ENCODE measurements at regions not wholly inside any gene's neighbourhood (a gene's known extent, or its start where the extent isn't known, plus 50 kb on each side); places are given as distances from the start of the nearest gene placed in this dataset.

DNA sequence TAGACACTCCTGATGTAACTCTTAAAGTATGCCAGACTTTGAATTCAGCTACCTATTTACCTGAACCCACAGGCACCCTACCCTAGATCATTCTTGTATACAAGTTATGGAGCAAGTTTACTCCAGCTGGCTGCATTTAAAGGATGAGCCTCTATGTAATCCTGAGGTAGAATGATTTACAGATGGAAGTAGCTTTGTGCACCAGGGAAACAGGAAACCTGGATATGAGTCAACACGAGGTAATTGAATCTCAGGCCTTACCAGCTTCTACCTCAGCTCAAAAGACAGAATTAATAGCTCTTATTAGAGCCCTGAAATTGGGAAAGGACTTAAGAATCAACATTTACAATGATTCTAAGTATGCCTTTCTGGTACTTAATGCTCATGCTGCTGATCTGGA lies 119.8 kb downstream of the AGTR2 start:
- peak; percentile 53 for DNase-seq (ENCODE audit: low read depth)
- TF ChIP-seq, protein P1, sequence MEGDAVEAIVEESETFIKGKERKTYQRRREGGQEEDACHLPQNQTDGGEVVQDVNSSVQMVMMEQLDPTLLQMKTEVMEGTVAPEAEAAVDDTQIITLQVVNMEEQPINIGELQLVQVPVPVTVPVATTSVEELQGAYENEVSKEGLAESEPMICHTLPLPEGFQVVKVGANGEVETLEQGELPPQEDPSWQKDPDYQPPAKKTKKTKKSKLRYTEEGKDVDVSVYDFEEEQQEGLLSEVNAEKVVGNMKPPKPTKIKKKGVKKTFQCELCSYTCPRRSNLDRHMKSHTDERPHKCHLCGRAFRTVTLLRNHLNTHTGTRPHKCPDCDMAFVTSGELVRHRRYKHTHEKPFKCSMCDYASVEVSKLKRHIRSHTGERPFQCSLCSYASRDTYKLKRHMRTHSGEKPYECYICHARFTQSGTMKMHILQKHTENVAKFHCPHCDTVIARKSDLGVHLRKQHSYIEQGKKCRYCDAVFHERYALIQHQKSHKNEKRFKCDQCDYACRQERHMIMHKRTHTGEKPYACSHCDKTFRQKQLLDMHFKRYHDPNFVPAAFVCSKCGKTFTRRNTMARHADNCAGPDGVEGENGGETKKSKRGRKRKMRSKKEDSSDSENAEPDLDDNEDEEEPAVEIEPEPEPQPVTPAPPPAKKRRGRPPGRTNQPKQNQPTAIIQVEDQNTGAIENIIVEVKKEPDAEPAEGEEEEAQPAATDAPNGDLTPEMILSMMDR (IDR thresholded peaks at IDR 0.05; ENCODE audit: insufficient read depth, low read length, severe bottlenecking): no peak
- no peak for FAIRE-seq
- no peak overlapping the region for H3K4me3 ChIP-seq (ENCODE audit: low read depth, low read length)
- H3K36me3 ChIP-seq (ENCODE audit: control insufficient read depth, insufficient read depth, low read length): no peaks in the 10 kb centered on the region
- H3K27me3 ChIP-seq (ENCODE audit: control insufficient read depth, insufficient read depth, low read length): no peaks in the 10 kb centered on the region

DNA sequence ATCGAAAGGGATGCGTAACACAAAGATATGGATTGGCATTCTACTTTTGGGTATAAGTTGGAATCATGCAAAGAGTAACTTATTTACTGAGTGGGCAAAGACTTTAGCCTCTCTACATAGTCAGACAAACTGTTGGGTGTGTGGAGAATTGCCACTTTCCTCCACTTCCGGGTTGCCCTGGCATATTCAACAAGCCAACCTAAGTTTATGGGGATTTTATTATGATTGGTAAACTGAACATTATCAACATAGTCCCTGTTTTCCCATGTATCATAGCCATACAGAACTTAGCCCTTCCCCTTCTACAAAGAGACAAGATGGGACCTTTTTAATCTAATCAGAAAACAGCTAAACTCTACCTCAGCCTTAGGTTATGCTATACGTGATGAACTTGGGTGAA lies 121.6 kb downstream of the AGTR2 start:
- peak; percentile 66 for FAIRE-seq

DNA sequence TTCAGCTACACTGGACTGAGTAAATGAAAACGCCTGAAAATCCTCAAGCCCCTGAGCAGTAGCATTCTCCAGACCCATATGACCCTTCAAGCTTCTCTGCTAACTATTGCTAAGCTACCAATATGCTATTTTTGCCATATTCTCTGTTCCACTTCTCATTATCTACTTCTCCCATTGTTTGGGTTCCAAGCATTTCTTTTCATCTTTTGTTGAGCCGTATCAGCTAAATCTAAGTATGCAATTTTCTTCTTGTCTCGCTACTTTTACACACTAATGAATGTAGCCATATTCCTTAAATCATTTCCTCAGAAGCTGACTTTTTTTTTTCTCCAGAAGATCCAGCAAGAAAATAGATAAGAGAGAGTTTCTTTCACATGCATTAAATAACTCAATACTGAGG lies 128.4 kb downstream of the AGTR2 start:
- H3K36me3 ChIP-seq (ENCODE audit: control insufficient read depth, insufficient read depth, low read length): no peaks in the 10 kb centered on the region
- no peaks in the 10 kb centered on the region for H3K27me3 ChIP-seq (ENCODE audit: control insufficient read depth, insufficient read depth, low read length)
- TF ChIP-seq, protein P1 (IDR thresholded peaks at IDR 0.05; ENCODE audit: insufficient read depth, low read length, severe bottlenecking): no peak
- FAIRE-seq (no peak), DNase-seq (ENCODE audit: low read depth) (no peak)
- no peak overlapping the region for H3K4me3 ChIP-seq (ENCODE audit: low read depth, low read length)

More for the DNA sequence above, 121.6 kb downstream of the AGTR2 start:
- Histone ChIP-seq H3K36me3 (ENCODE audit: control insufficient read depth, insufficient read depth, low read length) (no peaks in the 10 kb centered on the region), H3K4me3 (ENCODE audit: low read depth, low read length) (no peak overlapping the region), H3K27me3 (ENCODE audit: control insufficient read depth, insufficient read depth, low read length) (no peaks in the 10 kb centered on the region)
- TF ChIP-seq, protein P1 (IDR thresholded peaks at IDR 0.05; ENCODE audit: insufficient read depth, low read length, severe bottlenecking): no peak
- no peak for DNase-seq (ENCODE audit: low read depth)

DNA sequence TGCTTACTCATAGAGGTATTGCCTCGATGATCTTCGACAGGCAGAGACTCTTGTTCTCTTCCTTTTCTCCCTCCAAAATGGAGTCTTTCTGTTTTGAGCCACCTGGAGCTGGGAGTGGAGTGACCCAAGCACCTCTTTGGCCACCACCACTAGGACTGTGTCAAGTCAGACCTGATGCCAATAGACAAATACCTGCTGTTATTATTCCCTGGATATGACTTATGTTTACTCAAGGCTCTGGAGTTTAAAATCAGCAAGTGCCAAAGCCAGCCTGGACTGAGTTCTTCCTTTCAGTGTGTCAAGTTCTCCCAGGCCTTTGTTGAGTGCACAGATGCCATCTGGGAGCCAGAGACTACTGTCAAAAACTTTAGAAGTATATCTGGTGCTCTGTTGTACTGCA lies 130.2 kb upstream of the SLC6A14 start:
- Histone ChIP-seq H3K27me3 (ENCODE audit: control insufficient read depth, insufficient read depth, low read length) (no peaks in the 10 kb centered on the region), H3K36me3 (ENCODE audit: control insufficient read depth, insufficient read depth, low read length) (no peaks in the 10 kb centered on the region), H3K4me3 (ENCODE audit: low read depth, low read length) (no peak overlapping the region)
- TF ChIP-seq, protein P1 (IDR thresholded peaks at IDR 0.05; ENCODE audit: insufficient read depth, low read length, severe bottlenecking): no peak
- no peak for DNase-seq (ENCODE audit: low read depth)
- peak; percentile 7 for FAIRE-seq

DNA sequence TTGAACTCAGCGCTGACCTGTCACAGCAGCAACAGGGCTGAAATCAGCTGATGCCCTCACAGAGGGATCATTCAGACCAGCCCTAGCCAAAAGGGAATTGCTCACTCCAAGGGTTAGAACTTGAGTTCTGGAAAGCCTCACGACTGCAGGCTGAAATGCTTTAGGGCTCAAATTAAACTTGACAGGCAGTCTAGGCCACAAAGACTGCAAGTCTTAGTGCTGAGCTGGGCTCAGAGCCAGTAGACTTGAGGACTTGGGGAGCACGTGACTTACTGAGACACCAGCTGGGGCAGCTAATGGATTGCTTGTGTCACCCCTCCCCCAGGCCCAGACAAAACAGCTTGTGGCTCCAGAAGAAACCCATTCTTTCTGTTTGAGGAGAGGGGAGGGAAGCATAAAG lies 119.0 kb upstream of the SLC6A14 start:
- H3K4me3 ChIP-seq (ENCODE audit: low read depth, low read length): no peak overlapping the region
- H3K27me3 ChIP-seq (ENCODE audit: control insufficient read depth, insufficient read depth, low read length): no peaks in the 10 kb centered on the region
- no peak for FAIRE-seq
- H3K36me3 ChIP-seq (ENCODE audit: control insufficient read depth, insufficient read depth, low read length): no peaks in the 10 kb centered on the region
- TF ChIP-seq, protein P1 (IDR thresholded peaks at IDR 0.05; ENCODE audit: insufficient read depth, low read length, severe bottlenecking): no peak
- peak; percentile 22 for DNase-seq (ENCODE audit: low read depth)

DNA sequence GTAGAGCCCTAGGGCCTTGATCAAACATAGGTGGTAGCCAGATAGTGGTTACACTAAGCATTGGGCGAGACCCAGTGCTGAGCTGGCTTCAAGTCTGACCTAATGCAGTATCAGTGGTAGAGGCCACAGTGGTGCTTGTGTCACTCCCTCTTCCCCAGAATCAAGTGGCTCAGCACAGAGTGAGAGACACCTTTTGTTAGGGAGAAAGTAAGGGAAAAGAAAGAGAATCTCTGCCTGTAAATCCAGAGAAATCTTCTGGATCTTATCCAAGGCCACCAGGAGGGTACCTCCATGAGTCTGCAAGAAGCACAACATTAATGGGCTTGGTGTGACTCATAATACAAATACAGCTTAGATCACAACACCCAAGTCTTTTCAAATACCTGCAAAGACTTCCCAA lies 117.7 kb upstream of the SLC6A14 start:
- Histone ChIP-seq H3K27me3 (ENCODE audit: control insufficient read depth, insufficient read depth, low read length) (no peaks in the 10 kb centered on the region), H3K4me3 (ENCODE audit: low read depth, low read length) (no peak overlapping the region), H3K36me3 (ENCODE audit: control insufficient read depth, insufficient read depth, low read length) (no peaks in the 10 kb centered on the region)
- FAIRE-seq (peak; percentile 18), DNase-seq (ENCODE audit: low read depth) (peak; percentile 53)
- TF ChIP-seq, protein P1 (IDR thresholded peaks at IDR 0.05; ENCODE audit: insufficient read depth, low read length, severe bottlenecking): no peak
